GM18507 (cell line): ENCODE measurements at regions not wholly inside any gene's neighbourhood (a gene's known extent, or its start where the extent isn't known, plus 50 kb on each side); places are given as distances from the start of the nearest gene placed in this dataset.

Source experiments
- DNase-seq: peaks from one replicate; pipeline ENCODE4 v3.0.0; 2011; ENCODE audit warnings: low read depth; ENCODE audit not compliant: insufficient read length; ENCODE audit errors: extremely low spot score
- FAIRE-seq: peaks from 2 replicates; lab custom pipeline; 2011; peaks lifted over from hg19 to GRCh38; lab: Jason Lieb, UNC

GRCh38 chr14:101020834-101021370 is 117.4 kb upstream of the RTL1 start:
- FAIRE-seq (no peak), DNase-seq (no peak)

- FAIRE-seq (no peak), DNase-seq (no peak)
These were observed 118.6 kb upstream of the RTL1 start for GRCh38 chr14:101022121-101022520.

GRCh38 chr14:101022916-101023435 is 119.5 kb upstream of the RTL1 start:
- DNase-seq (no peak), FAIRE-seq (no peak)

GRCh38 chr14:101024686-101025085 is 121.2 kb upstream of the RTL1 start:
- no peak for DNase-seq

GRCh38 chr14:101025131-101025530 is 121.6 kb upstream of the RTL1 start:
- no peak for FAIRE-seq
- no peak for DNase-seq

More at GRCh38 chr14:101024686-101025085, 121.2 kb upstream of the RTL1 start:
- no peak for FAIRE-seq

- FAIRE-seq: no peak
- no peak for DNase-seq
These were observed 122.2 kb upstream of the RTL1 start for GRCh38 chr14:101025696-101026095.

GRCh38 chr14:101026341-101026740 is 122.8 kb upstream of the RTL1 start:
- FAIRE-seq (no peak), DNase-seq (no peak)

- FAIRE-seq (no peak), DNase-seq (no peak)
These were observed 123.8 kb upstream of the RTL1 start for GRCh38 chr14:101027291-101027690.

- DNase-seq: no peak
- no peak for FAIRE-seq
These were observed 124.4 kb upstream of the RTL1 start for GRCh38 chr14:101027966-101028365.

GRCh38 chr14:101028971-101029667 is 125.6 kb upstream of the RTL1 start:
- FAIRE-seq (no peak), DNase-seq (no peak)

GRCh38 chr14:101029668-101030290 is 126.3 kb upstream of the RTL1 start:
- FAIRE-seq (no peak), DNase-seq (no peak)

- no peak for DNase-seq
- no peak for FAIRE-seq
These were observed 127.1 kb upstream of the RTL1 start for GRCh38 chr14:101030586-101030985.

- FAIRE-seq (no peak), DNase-seq (no peak)
These were observed 127.7 kb upstream of the RTL1 start for GRCh38 chr14:101031186-101031585.

GRCh38 chr14:101031721-101032120 is 128.2 kb upstream of the RTL1 start:
- DNase-seq (no peak), FAIRE-seq (no peak)

GRCh38 chr14:101032433-101032832 is 128.9 kb upstream of the RTL1 start:
- no peak for DNase-seq
- no peak for FAIRE-seq

GRCh38 chr14:101033006-101033405 is 129.5 kb upstream of the RTL1 start:
- DNase-seq (no peak), FAIRE-seq (no peak)

GRCh38 chr14:101033446-101034165 is 130.1 kb upstream of the RTL1 start:
- DNase-seq (no peak), FAIRE-seq (no peak)

- DNase-seq (no peak), FAIRE-seq (no peak)
These were observed 131.5 kb upstream of the RTL1 start for GRCh38 chr14:101034986-101035385.

- no peak for FAIRE-seq
- DNase-seq: no peak
These were observed 132.1 kb upstream of the RTL1 start for GRCh38 chr14:101035466-101036225.
